NCI-H526 treated with DMSO at 0.1 percent for 48 hours (cell line): ENCODE measurements at regions not wholly inside any gene's neighbourhood (a gene's known extent, or its start where the extent isn't known, plus 50 kb on each side); places are given as distances from the start of the nearest gene placed in this dataset.

ENCODE experiments used
- DNase-seq: peaks from one replicate; lab custom pipeline; 2025; lab: John Stamatoyannopoulos, UW

DNA sequence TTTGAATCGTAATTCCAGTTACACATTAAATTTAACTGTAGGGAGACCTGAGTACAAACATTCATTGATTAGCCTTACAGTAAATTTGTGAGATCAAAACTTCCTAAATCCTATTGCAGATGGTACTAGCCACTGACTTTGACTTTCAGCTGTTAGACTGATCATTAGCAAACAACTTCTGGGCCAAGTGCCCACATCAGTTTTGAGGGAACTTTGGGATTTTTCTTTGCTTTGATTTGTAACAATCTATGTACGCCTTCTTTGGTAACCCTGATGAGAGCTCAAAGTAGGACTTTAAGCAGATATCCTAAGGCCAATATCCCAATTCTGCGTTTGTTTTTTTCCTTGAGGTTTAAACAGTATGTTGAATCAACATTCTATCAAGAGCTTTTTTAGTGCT lies 131.5 kb downstream of the DLEU7 start:
- DNase-seq: no peak

DNA sequence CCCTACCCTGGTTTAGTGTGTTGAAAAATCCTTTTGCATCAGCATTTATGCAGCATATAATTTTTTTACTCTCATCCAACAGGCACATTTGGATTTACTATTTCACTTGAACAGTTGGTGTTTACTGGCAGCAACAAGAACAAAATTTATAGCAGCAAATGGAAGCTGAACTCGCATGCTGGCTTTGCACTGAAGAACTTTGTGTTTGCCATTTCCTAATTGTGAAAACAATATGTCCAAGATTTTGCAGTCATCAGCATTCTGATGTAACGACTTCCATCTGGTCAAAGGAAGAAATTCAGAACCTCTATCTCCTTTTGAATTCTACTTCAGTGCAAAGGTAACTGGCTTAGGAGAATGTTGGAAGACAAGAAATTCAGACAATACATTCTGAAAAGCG lies 131.0 kb downstream of the DLEU7 start:
- DNase-seq: no peak

DNA sequence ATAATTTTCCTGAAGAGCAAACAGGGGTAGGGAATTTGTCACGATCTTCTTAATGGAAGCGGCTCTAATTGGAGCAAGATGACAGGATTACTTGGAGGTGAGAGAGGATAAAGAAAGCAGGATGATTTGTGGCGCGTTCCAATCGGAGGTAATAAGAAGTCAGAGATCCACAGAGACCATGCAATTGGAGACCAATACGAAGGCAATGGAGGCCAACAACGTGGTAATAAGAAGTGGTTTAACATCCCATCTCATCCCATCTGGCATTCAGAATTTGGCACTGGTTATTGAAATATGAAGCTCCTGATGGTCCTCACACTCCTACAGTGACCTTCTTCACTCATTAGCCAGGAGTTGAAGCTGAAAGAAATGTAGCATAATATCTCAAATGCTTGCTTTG lies 130.6 kb downstream of the DLEU7 start:
- no peak for DNase-seq

GRCh38 chr13:50713523-50714248 lies 129.8 kb downstream of the DLEU7 start:
- no peak for DNase-seq

DNA sequence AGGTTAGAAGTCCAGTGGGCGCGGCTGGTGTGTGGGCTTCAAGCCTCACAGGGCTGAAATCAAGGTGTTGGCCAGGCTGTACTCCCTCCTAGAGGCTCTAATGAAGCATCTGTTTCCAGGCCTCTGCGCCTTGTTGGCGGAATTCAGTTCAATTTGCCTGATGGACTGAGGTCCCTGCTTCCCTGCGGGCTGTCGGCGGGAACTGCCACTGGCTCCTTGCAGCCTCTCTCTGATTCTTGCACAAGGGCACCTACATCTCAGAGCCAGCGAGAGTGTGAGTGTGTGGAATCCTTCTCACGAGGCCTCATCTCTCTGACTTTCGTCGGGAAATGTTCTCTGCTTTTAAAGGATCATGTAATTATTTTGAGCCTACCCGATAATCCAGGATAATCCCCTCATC lies 128.6 kb downstream of the DLEU7 start:
- DNase-seq: no peak

DNA sequence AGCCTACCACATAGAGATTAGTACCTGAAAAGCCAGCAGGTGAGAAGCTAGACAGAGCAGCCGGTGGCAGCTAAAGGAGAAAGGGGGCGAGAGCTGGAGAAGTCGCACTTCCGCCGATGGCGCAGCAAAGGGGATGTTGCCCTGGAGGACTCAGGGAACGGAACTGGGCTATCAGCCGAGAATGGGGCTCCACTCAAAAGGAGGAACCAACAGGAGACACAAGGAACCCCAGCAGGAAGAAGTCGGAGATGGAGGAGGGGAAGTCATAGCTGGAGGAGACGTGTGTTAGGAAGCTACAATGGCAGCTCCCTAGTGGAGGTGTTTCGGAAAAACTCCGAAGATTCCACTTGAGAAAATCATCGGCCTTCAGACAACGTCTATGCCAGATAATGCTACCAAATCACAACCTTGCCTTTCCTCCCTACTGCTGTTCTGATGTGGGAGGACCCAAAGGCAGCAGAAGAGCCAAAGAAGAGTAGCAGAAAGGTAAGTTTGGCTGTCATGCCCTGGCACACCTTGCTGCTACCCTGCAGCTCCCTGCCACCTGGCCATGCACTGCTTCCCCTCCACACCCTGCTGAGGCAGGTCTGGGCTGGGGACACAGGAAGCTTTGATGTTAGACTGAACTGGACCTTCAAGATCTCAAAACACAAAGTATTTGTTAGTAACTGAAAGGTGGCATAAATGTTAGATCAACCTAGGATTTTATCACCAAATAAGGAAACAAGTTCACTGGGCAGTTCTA lies 127.9 kb downstream of the DLEU7 start:
- no peak for DNase-seq

DNA sequence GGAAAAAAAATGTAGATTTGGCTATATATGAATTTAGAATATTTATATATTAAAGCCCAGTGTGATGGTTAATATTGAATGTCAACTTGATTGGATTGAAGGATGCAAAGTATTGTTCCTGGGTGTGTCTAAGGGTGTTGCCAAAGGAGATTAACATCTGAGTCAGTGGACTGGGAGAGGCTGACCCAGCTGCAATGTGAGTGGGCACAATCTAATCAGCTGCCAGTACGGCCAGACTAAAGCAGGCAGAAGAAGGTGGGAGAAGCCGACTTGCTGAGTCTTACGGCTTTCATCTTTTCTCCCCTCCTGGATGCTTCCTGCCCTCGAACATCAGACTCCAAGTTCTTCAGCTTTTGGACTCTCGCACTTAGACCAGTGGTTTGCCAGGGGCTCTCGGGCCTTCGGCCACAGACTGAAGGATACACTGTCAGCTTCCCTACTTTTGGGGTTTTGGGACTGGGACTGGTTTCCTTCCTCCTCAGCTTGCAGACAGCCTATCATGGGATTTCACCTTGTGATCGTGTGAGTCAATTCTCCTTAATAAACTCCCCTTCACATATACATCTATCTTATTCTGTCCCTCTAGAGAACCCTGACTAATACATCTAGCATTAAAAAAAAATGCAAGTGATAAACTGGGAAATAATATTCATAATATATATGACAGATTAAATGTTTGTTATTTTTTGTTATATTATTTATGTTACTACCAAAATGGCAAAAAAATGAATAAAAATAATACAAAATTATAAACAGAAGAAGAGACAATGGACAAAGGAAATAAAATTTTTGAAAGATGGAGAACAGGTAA lies 122.4 kb downstream of the DLEU7 start:
- no peak for DNase-seq

GRCh38 chr13:50721672-50721992 lies 121.9 kb downstream of the DLEU7 start:
- no peak for DNase-seq

DNA sequence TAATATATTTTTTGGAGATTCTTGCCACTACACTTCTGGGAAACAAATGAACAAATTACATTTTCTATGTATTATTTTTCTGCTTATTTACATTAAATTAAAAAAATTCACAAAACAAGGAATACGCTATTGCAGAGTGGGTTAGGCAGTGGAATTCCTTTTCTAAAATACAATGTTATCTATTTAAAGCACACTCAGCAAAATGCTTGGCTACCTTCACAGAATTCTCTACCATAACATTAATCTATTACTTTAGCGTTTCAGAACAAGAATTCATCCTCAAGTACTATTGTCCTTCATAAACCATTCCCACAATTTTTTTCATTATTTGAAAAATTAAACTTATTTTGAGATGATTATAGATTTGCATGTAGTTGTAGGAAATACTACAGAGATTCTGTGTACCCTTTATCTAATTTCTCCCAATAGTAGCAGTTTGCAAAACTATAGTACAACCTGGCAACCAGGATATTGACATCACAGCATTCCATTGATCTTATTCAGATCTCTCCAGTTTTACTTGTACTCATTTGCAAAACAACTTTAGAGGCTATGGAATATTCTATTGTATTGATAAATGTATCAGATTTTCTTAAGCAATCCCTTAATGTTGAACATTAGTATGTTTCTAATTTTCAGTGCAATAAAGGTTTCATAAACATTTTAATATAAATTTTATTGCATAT lies 120.9 kb downstream of the DLEU7 start:
- DNase-seq: no peak

GRCh38 chr13:50724438-50724837 lies 119.1 kb downstream of the DLEU7 start:
- no peak for DNase-seq

- no peak for DNase-seq
These were observed 118.6 kb downstream of the DLEU7 start for GRCh38 chr13:50724913-50725312.

GRCh38 chr13:50726164-50726563 lies 117.3 kb downstream of the DLEU7 start:
- DNase-seq: no peak

DNA sequence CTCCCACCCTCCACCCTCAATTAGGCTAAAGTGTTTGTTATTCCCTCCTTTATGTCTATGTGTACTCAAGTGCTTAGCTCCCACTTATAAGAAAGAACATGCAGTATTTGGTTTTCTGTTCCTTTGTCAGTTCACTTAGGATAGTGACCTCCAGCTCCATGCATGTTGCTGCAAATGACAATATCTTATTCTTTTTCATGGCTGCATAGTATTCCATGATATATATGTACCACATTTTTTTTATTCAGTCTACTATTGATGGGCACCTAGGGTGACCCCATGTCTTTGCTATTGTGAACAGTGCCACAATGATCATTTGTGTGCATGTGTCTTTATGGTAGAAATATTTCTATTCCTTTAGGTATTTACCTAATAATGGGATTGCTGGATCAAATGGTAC lies 114.3 kb downstream of the DLEU7 start:
- no peak for DNase-seq

DNA sequence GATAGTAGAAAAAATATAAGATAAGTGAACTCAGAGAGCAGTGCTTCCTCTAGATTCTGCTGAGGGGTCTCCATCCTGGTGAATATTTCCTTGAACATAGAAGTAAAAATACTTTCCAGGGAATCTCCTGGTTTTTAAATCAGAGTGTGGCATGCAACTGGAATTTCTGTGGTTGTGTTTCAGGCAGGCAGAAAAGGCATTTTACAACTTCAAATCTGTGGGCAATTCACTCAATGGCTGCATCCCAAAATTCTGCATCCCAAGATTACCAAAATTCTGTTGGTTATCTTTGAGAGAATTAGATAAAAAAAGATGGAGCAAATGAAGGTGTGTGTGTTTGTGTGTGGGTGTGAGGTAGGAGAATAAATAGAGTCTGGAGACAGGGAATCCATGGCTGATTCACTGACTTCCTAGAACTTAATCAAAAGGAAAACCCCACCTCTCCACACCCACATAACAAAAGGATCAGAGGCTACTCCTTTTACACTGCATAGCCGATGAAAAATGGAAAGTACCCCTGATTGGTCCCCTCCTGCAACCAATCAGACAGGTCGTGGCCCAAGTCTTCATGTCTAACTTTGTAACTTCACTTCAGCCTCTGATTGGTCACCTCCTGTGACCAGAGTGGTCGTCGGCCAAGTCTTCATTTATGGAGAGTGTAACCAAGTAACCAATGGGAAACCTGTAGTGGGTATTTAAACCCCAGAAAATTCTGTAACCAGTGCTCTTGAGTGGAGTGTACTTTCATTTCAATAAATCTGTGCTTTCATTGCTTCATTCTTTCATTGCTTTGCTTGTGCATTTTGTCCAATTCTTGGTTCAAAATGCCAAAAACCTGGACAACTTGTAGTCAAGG lies 112.8 kb downstream of the DLEU7 start:
- no peak for DNase-seq

DNA sequence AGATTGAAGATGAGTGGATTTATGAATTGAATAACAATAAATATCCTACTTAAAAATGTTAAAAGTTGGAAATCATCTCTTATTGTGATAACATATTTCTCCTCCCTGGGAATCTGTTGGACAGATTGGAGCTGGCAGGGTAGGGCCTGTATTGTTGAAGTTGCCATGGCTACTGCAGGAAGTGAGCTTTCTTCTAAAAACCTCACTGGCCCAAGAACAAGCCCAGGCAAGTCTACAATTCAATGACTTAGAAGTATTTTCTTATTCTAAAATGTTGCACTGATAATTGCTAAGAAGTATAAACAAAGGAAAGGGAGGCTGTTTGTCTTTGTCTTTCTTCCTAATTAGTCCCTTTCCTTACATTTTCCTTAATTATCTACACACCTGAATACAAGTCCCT lies 112.1 kb downstream of the DLEU7 start:
- no peak for DNase-seq

DNA sequence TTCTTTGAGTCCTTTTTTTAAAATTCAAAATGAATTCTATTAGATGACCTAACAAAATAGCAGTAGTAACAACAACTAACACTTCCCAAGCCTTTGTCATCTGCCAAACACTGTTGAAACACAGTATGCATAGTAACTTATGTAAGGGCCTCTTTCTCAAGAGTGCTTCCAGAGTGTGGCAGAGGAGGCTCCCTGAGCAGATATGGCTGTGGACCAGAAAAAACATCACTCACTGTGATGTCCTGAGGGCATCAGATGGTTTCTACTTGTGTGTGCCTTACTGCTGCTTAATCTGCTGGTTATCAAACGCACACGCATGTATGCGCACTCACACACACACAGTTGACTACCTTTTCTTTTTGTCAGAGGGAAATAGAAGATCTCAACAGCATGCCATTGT lies 110.8 kb downstream of the DLEU7 start:
- no peak for DNase-seq

- DNase-seq: no peak
These were observed 110.1 kb downstream of the DLEU7 start for GRCh38 chr13:50733392-50733791.

- no peak for DNase-seq
These were observed 108.4 kb downstream of the DLEU7 start for GRCh38 chr13:50735071-50735470.

DNA sequence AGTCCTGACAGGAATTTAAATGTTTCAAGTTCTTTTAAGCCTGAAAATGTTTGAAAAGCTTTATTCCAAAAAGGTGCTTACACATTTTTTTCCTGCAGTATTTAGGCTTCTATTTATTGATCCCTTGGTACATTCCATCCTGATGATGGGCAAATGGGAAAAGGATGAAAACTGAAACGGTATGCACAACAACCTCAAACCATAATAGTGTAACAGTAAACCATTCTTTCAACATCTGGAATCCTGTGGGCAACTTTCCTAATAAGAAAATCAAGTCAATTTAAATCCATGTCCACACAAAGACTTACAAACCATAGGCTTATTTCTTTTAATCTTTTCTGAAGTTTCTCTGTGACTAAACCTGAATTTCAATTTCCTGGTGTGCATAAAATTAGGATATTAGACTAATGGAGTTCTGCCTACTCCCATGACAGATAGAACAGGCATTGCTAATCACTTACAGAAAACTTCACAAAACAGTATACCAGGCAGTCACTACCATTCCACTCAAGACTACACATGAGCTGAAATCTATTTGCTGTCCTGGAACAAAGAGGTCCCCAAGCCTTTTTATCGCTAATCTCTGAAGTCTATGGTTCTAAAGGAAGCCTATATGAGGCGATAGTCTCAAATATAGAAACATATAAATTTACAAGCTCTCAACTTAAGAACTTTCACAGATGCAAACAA lies 103.3 kb downstream of the DLEU7 start:
- DNase-seq: no peak

- no peak for DNase-seq
These were observed 101.1 kb downstream of the DLEU7 start for GRCh38 chr13:50742353-50742752.

DNA sequence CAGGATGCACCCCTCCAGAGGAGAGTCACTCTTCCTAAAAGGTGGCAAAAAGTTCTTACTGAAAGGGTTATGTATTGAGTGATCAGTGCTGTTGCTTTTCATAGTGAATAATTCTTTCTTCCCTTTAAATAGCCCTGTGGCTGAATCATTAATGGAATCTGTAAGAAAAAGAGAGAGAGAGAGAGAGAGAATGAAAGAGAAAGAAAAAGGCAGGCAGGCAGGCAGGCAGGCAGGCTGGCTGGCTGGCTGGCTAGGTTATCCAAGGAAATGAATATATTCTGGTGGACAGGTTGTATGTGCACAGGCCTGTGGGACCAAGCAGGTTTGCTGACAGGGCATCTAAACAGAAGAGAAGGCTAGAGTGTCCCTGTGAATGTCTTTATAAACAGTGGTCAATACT lies 100.5 kb downstream of the DLEU7 start:
- no peak for DNase-seq
